ENCODE measurements at regions not wholly inside any gene's neighbourhood (a gene's known extent, or its start where the extent isn't known, plus 50 kb on each side); places are given as distances from the start of the nearest gene placed in this dataset.

DNA sequence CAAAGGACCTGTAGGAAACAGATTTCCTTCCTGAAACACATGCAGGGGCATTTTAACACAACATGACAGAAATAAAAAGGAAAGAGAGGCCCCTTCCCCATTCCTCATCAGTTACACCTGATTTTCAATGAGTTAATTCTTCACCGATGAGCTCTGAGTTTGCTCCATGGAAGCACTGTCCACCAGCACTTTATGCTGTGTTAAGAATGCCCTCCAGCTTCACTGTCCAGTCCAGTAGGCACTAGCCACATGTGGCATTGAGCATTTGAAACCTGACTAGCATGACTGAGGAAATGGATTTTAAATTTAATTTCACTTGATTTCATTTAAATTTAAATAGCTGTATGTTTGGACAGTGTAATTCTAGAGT is 217.2 kb upstream of the SLC10A2 start:
- no peaks in the 10 kb centered on the region for H3K79me2 ChIP-seq
- H4K20me1 ChIP-seq (ENCODE audit: insufficient read depth, poor library complexity, severe bottlenecking): no peaks in the 10 kb centered on the region
- H3K36me3 ChIP-seq (replicated peaks; ENCODE audit: insufficient read depth, low read depth): no peaks in the 10 kb centered on the region
- H3K4me3 ChIP-seq: no peak overlapping the region
- no peaks in the 10 kb centered on the region for H3K9me3 ChIP-seq (ENCODE audit: low read depth)
- no peaks in the 10 kb centered on the region for H3K27me3 ChIP-seq
- no peak for TF ChIP-seq EZH2phosphoT487 (IDR thresholded peaks at IDR 0.05; ENCODE audit: low read depth, severe bottlenecking, unreplicated experiment)
- TF ChIP-seq, protein P1, sequence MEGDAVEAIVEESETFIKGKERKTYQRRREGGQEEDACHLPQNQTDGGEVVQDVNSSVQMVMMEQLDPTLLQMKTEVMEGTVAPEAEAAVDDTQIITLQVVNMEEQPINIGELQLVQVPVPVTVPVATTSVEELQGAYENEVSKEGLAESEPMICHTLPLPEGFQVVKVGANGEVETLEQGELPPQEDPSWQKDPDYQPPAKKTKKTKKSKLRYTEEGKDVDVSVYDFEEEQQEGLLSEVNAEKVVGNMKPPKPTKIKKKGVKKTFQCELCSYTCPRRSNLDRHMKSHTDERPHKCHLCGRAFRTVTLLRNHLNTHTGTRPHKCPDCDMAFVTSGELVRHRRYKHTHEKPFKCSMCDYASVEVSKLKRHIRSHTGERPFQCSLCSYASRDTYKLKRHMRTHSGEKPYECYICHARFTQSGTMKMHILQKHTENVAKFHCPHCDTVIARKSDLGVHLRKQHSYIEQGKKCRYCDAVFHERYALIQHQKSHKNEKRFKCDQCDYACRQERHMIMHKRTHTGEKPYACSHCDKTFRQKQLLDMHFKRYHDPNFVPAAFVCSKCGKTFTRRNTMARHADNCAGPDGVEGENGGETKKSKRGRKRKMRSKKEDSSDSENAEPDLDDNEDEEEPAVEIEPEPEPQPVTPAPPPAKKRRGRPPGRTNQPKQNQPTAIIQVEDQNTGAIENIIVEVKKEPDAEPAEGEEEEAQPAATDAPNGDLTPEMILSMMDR (IDR thresholded peaks at IDR 0.05; ENCODE audit: poor library complexity): no peak
- no peaks in the 10 kb centered on the region for H3K9me2 ChIP-seq (replicated peaks; ENCODE audit: insufficient read depth)
- peak overlapping the region; percentile 70 for H3K4me2 ChIP-seq
- 95% methylated on average over 1 of the region's 1 CpG for WGBS (ENCODE audit: low lambda C conversion rate, missing lambda C conversion rate)
- peaks cover 3% of the 10 kb centered on the region for H3K4me1 ChIP-seq (ENCODE audit: insufficient read depth)
- DNase-seq (ENCODE audit: low spot score): no peak
- H3K27ac ChIP-seq: peak overlapping the region; percentile 63
- no peak overlapping the region for H2AFZ ChIP-seq

DNA sequence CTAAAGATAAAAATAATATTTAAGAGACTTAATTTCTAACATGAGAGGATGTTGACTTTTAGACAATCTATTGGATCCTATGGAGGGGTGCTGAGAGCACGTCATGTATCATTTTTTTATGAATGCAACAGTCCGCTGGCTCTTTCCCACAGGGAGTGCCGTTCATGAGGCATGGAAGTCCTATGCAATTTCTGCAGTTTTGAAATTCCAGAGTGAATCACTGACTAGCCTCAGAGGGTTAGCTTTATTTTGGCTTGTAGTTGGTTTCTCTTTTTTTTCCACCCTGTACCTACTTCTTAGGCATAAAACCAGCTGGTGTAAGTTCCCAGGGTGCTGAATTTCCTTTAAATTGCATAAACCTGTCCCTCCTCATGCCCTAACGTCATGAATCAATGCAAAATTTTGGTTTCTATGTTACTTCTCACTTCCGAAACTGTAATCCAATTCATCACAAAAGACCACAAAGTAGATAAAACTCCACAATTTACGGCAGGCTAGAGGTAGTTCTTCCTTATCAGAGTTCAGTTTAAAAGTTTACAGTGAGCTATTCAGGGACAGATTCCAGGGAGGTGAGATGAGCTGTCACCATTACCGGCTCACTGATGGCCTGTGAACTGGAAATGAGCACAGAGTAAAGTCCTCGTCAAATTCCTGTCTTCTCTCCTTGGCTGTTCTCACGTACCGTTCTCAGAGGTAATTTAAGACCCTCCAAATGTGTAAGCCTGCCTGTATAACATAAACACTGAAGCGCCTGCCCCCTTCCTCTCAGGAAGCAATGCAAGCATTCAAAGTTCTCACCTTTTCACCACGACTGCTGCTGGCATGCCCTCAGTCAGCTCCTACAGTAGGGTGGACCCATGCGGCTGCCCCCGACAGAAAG is 216.6 kb upstream of the SLC10A2 start:
- H3K4me3 ChIP-seq: no peak overlapping the region

DNA sequence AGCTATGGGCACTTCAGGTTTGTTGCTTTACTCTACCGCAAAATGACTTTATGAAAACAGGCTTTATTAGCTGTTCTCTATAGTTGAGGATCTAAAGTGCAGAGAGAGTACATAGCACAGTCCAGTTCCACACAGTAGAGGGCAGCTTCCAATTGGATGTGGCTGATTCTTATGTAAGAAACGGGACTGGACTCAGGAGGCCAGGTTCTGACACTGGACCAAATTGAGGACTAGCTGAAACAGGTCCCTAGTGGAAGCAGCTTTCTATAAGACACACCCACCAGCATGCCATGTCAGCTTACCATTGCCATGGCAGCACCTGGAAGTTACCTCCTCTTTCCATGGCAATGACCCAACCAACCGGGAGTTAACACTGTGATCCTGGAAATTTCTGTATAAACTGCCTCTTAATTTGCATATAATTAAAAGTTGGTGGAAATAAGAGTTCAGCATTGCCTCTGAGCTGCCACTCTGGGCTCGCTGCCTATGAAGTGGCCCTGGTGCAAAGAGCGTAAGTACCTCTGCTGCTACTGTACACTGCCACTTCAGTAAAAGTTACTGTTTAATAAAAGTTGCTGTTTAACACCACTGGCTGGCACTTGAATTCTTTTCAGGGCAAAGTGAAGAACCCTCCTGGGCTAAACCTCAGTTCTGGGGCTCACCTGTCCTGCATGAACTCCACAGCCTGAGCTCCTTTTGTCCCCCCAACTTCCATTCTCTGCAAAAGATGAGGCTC is 211.9 kb upstream of the SLC10A2 start:
- peaks cover under 1% of the 10 kb centered on the region for H3K4me1 ChIP-seq (ENCODE audit: insufficient read depth)
- H3K9me2 ChIP-seq (replicated peaks; ENCODE audit: insufficient read depth): no peaks in the 10 kb centered on the region
- H3K4me2 ChIP-seq: no peak overlapping the region
- no peaks in the 10 kb centered on the region for H3K9me3 ChIP-seq (ENCODE audit: low read depth)
- no peak for DNase-seq (ENCODE audit: low spot score)
- H3K79me2 ChIP-seq: no peaks in the 10 kb centered on the region
- no peak for TF ChIP-seq EZH2 (IDR thresholded peaks at IDR 0.05; ENCODE audit: borderline replicate concordance)
- no peak for TF ChIP-seq EZH2phosphoT487 (IDR thresholded peaks at IDR 0.05; ENCODE audit: low read depth, severe bottlenecking, unreplicated experiment)
- TF ChIP-seq, protein P1 (IDR thresholded peaks at IDR 0.05; ENCODE audit: poor library complexity): no peak
- no peak overlapping the region for H3K27ac ChIP-seq
- H3K4me3 ChIP-seq: no peak overlapping the region
- H4K20me1 ChIP-seq (ENCODE audit: insufficient read depth, poor library complexity, severe bottlenecking): no peaks in the 10 kb centered on the region
- no peak overlapping the region for H2AFZ ChIP-seq
- no peaks in the 10 kb centered on the region for H3K36me3 ChIP-seq (replicated peaks; ENCODE audit: insufficient read depth, low read depth)
- no peaks in the 10 kb centered on the region for H3K27me3 ChIP-seq
- 70% methylated on average over 5 of the region's 5 CpGs for WGBS (ENCODE audit: low lambda C conversion rate, missing lambda C conversion rate)

More for the DNA sequence above, 216.6 kb upstream of the SLC10A2 start:
- no peaks in the 10 kb centered on the region for H3K36me3 ChIP-seq (replicated peaks; ENCODE audit: insufficient read depth, low read depth)
- DNase-seq (ENCODE audit: low spot score): peak; percentile 30
- no peak overlapping the region for H2AFZ ChIP-seq
- H3K79me2 ChIP-seq: no peaks in the 10 kb centered on the region
- H3K9me3 ChIP-seq (ENCODE audit: low read depth): no peaks in the 10 kb centered on the region
- H3K27me3 ChIP-seq: no peaks in the 10 kb centered on the region
- no peaks in the 10 kb centered on the region for H4K20me1 ChIP-seq (ENCODE audit: insufficient read depth, poor library complexity, severe bottlenecking)
- TF ChIP-seq, protein P1 (IDR thresholded peaks at IDR 0.05; ENCODE audit: poor library complexity): no peak
- TF ChIP-seq EZH2 (IDR thresholded peaks at IDR 0.05; ENCODE audit: borderline replicate concordance): no peak
- TF ChIP-seq EZH2phosphoT487 (IDR thresholded peaks at IDR 0.05; ENCODE audit: low read depth, severe bottlenecking, unreplicated experiment): no peak
- WGBS (ENCODE audit: low lambda C conversion rate, missing lambda C conversion rate): 36% methylated on average over 14 of the region's 14 CpGs
- H3K27ac ChIP-seq: peak overlapping the region; percentile 63
- H3K4me1 ChIP-seq (ENCODE audit: insufficient read depth): peaks cover 3% of the 10 kb centered on the region
- no peaks in the 10 kb centered on the region for H3K9me2 ChIP-seq (replicated peaks; ENCODE audit: insufficient read depth)
- peak overlapping the region; percentile 70 for H3K4me2 ChIP-seq

Data from hepatocyte (in vitro differentiated cells).